LHCN-M2 (cell line): ENCODE measurements at regions not wholly inside any gene's neighbourhood (a gene's known extent, or its start where the extent isn't known, plus 50 kb on each side); places are given as distances from the start of the nearest gene placed in this dataset.
"Not testable (repeated sequence)": the region's sequence is repeated elsewhere in the genome, so short reads cannot be mapped to it uniquely, and the experiment has no call there.

ENCODE experiments used
- DNase-seq: peaks from one replicate; pipeline ENCODE4 v3.0.0-alpha.2; 2012; ENCODE audit warnings: low read depth

- peak; percentile 98 for DNase-seq
Observed at GRCh38 chr21:35178827-35179226, 129.7 kb upstream of the RUNX1 start.

GRCh38 chr21:35178098-35178497 lies 129.0 kb upstream of the RUNX1 start:
- no peak for DNase-seq

GRCh38 chr21:35172231-35172630 lies 123.1 kb upstream of the RUNX1 start:
- no peak for DNase-seq

- DNase-seq = no peak
Observed at GRCh38 chr21:35171385-35171784, 122.3 kb upstream of the RUNX1 start.

GRCh38 chr21:35170818-35171217 lies 121.7 kb upstream of the RUNX1 start:
- no peak for DNase-seq

- DNase-seq = no peak
Observed at GRCh38 chr21:35170244-35170643, 121.1 kb upstream of the RUNX1 start.

- no peak for DNase-seq
Observed at GRCh38 chr21:35169574-35169973, 120.5 kb upstream of the RUNX1 start.

GRCh38 chr21:35168735-35169134 lies 119.6 kb upstream of the RUNX1 start:
- no peak for DNase-seq

- no peak for DNase-seq
Observed at GRCh38 chr21:35164971-35165483, 115.9 kb upstream of the RUNX1 start.

- DNase-seq = no peak
Observed at GRCh38 chr21:35164380-35164779, 115.3 kb upstream of the RUNX1 start.

GRCh38 chr21:35163411-35163810 lies 114.3 kb upstream of the RUNX1 start:
- peak; percentile 56 for DNase-seq

GRCh38 chr21:35162831-35163230 lies 113.7 kb upstream of the RUNX1 start:
- DNase-seq = no peak

- peak; percentile 82 for DNase-seq
Observed at GRCh38 chr21:35159881-35160280, 110.8 kb upstream of the RUNX1 start.

- not testable (repeated sequence) for DNase-seq
Observed at GRCh38 chr21:35157374-35157773, 108.3 kb upstream of the RUNX1 start.

GRCh38 chr21:35156293-35157278 lies 107.5 kb upstream of the RUNX1 start:
- no peak for DNase-seq

GRCh38 chr21:35154788-35155187 lies 105.7 kb upstream of the RUNX1 start:
- no peak for DNase-seq

GRCh38 chr21:35153671-35154070 lies 104.6 kb upstream of the RUNX1 start:
- no peak for DNase-seq

GRCh38 chr21:35150562-35151226 lies 101.6 kb upstream of the RUNX1 start:
- DNase-seq = peak; percentile 89

GRCh38 chr21:35149698-35150097 lies 100.6 kb upstream of the RUNX1 start:
- DNase-seq = no peak

- no peak for DNase-seq
Observed at GRCh38 chr21:35147439-35147838, 98.3 kb upstream of the RUNX1 start.

GRCh38 chr21:35145626-35146233 lies 96.6 kb upstream of the RUNX1 start:
- DNase-seq = no peak

- DNase-seq = no peak
Observed at GRCh38 chr21:35144978-35145377, 95.9 kb upstream of the RUNX1 start.
